Muscle of back (tissue), 3 donors: ENCODE measurements at regions not wholly inside any gene's neighbourhood (a gene's known extent, or its start where the extent isn't known, plus 50 kb on each side); places are given as distances from the start of the nearest gene placed in this dataset.

Source experiments
- DNase-seq, 3 donors: peaks; one replicate each; pipeline versions ENCODE4 v3.0.0 to v3.0.0-alpha.2; 2013

DNA sequence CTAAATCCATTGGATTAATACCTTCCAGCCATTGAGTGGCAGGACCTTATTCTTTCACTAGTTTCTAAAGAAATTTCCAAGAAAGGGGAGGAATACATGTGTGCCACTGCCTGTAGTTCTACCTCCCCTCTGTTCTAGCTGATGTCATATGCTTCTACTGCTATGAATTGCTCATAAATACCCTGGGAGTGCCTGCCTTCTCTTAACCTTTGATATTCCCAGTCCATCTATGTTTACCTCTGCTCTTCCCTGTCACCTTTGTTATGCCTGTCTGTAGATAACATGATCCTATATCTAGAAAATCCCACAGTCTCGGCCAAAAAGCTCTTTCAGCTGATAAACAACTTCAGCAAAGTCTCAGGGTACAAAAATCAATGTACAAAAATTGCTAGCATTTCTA, 486.9 kb upstream of the ARRDC4 start:
- DNase-seq: no peak

DNA sequence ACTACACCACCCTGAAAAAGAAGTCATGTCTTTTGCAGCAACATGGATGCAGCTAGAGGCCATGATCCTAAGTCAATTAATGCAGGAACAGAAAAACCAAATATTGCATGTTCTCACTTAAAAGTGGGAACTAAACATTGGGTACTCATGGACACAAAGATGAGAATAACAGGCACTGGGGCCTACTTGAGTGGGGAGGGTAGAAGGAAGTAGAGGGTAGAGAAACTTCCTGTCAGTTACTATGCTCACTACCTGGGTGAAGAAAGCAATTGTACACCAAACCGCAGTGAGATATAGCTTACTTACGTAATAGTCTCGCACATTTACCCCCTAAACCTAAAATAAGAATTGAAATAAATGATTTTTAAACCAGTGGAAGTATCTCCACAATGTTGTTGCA, 480.5 kb upstream of the ARRDC4 start:
- no peak for DNase-seq

- no peak for DNase-seq
These were observed 478.0 kb upstream of the ARRDC4 start for GRCh38 chr15:97482521-97482920.

GRCh38 chr15:97483232-97483631, 477.3 kb upstream of the ARRDC4 start:
- no peak for DNase-seq

- no peak for DNase-seq
These were observed 470.1 kb upstream of the ARRDC4 start for GRCh38 chr15:97490429-97490828.

- no peak for DNase-seq
These were observed 459.2 kb upstream of the ARRDC4 start for GRCh38 chr15:97501291-97501690.

- DNase-seq: no peak
These were observed 458.5 kb upstream of the ARRDC4 start for GRCh38 chr15:97502038-97502437.

DNA sequence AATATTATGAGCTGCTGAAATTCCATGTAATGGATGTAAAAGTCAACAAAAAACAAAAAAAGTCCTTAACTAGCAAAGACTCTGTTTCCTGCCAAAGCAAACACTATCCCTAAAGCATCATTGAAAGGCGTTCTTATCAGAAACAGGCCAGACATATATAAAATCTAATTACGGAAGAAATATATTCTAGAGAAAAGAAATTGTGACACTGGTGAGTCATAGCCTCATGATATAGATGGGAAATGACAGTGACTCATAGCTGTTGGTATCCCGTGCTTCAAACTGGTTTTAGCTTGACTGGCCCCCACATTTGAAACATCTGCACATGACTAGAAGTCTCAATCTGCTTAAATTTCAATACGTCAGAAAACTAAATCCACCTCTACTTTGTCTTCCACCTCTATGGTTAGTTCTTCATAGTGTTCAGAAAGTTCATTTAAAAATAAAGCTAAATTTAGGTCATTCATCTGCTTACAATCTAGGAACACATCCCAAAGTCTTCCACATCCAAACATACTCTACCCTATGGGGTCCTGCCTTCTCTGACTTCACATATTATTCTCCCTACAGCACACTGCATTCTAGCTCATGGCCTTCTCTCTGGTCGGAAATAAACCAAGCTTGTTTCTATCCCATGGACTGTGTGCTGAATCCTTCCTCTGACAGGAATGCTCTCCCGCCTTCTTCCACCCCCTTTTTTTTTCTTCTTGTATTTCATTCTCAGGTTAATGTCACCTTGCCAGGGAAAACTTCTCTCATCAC, 456.3 kb upstream of the ARRDC4 start:
- peak in 1 of 3 donors; percentile 15 for DNase-seq

DNA sequence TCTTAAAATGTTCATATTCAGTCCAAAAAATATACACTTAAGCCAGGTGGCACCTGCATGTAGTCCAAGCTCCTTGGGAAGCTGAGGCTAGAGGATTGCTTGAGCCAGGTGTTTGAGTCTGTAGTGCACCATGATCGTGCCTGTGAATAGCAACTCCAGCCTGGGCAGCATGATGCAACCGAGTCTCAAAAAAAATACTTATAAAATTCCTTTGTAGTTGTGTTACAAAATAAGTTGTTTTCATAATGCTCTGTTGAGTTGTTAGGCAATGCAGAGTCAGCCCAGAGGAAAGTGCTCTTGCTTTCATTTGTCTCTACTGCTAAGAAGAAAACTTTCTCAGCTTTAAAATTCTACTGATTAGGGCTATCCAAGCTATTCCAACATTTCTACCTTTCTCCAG, 442.8 kb upstream of the ARRDC4 start:
- DNase-seq: no peak

GRCh38 chr15:97520689-97521088, 439.8 kb upstream of the ARRDC4 start:
- peak in 1 of 3 donors; percentile 4 for DNase-seq

- peak; percentile 22 to 64 (median 28) for DNase-seq
These were observed 438.9 kb upstream of the ARRDC4 start for GRCh38 chr15:97521381-97522285.

DNA sequence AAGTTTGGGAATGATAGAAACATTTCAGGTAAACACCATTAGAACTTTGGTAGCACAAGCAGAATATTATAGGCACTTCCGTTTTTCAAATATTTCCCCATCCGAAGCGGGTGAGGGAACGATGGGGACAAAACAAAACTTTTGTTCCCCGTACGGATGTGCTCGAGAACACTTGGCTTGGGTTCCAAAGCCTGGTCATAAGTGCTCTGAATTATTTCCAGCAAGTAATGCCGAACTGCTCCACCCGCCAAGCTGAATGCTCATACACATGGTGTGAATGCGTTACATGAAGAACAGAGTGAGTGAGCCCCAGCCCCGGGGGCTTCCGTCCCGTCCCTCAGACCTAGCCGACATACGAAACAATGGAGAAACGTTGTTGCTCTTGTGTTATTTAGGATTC, 438.2 kb upstream of the ARRDC4 start:
- peak in 2 of 3 donors; percentile 14 to 37 for DNase-seq

DNA sequence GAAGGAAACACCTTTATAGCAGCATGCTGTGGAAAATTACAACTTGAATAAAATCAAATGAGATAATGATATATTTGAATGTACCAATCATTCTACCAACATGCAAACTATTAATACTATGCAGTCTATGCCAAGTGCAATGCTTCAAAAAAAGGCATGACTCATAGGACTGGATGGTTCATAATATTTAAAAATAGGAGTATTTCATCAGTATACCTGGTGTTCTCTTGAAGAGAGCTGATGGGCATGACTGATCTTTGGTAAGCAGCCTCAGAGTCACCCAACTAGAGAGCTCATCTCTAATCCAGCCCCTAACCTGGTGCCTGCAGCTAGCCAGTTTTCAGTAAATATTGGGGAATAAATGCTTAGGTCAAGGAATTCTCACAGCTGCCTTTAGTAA, 434.7 kb upstream of the ARRDC4 start:
- no peak for DNase-seq

DNA sequence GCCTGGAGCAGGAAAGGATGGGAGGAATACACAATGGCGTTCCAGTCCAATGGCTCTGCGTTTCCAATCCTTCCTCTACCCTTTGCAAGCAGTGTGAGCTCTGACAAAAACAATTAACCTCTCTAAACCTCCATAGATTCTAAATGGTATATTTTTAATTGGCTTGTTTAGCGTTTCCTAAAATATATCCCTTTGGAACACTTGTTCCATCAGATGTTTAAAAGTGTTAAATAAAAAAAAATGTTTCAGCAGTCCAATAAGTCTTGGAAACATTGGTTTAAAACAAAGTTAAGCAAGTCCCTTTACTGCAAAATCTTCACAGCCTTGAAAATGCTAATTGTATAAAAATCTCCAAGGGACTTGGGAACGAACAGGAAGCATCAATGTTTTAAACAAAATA, 432.3 kb upstream of the ARRDC4 start:
- DNase-seq: no peak

GRCh38 chr15:97545799-97546198, 414.7 kb upstream of the ARRDC4 start:
- DNase-seq: no peak

DNA sequence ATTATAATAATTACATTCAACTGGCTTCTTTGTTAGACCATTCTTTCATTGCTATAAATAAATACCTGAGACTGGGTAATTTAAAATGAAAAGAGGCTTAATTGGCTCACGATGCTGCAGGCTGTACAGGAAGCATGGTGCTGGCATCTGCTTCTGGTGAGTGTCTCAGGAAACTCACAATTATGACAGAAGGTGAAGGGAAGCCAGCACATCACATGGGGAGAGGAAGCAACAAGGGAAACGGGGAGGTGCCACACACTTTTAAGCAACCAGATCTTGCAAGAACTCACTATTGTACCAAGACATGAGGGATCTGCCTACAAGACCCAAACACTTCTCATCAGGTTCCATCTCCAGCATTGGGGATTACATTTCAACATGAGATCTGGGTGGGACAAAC, 413.1 kb upstream of the ARRDC4 start:
- DNase-seq: no peak

- DNase-seq: no peak
These were observed 399.0 kb upstream of the ARRDC4 start for GRCh38 chr15:97561529-97561928.

DNA sequence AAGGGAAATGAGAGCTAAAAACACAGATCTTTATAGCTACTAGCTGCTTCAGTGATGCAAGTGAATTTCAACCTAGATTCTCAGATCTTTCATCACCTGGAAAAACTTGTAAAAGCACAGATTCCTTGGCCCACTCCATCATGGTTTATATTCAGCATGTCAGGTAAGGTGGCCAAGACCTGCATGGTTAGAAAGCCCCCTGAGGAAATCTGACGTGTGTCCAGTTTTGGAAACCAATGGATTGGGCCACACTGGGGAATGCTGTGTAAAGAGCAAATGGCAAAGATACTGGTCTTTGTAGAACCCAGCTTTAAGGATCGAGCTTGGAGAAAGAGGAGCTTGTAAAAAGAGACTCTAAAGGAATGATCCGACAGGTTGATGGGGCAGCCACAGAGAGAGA, 397.0 kb upstream of the ARRDC4 start:
- DNase-seq: no peak

DNA sequence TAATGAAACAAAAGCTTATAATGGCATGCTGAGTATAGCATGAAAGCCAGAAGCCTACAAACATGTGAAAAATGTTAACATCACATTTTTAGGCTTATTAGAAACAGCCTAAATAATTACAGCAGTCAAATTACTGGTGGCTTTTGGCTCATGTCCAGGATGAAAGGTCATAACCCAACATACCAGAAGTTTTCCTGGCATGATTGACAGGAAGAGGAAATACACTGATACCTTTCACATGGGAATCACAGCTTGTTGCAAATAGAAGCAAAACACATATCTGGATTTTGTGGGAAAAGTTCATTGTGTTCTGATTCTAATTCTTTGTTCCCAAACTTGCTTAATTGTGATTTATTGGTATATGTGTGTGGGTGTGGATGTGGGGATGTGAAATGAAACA, 393.5 kb upstream of the ARRDC4 start:
- DNase-seq: peak in 1 of 3 donors; percentile 13

- no peak for DNase-seq
These were observed 393.1 kb upstream of the ARRDC4 start for GRCh38 chr15:97567411-97567810.

- DNase-seq: no peak
These were observed 383.4 kb upstream of the ARRDC4 start for GRCh38 chr15:97576929-97577645.

- no peak for DNase-seq
These were observed 375.1 kb upstream of the ARRDC4 start for GRCh38 chr15:97585408-97585807.
